Neural cell (in vitro differentiated cells): ENCODE measurements at regions not wholly inside any gene's neighbourhood (a gene's known extent, or its start where the extent isn't known, plus 50 kb on each side); places are given as distances from the start of the nearest gene placed in this dataset.

Source experiments
- H2AFZ ChIP-seq: fragments of 200-600, 300-800 bp; sonication (generic), shearing (Covaris generic); 2 replicates; pipeline ENCODE4 v1.6.0; 2014; ENCODE audit warnings: low read depth, mild to moderate bottlenecking, antibody characterized with exemption, low read length, moderate library complexity
- H3F3A ChIP-seq: fragments of 200-600 bp; shearing (Covaris generic); 2 replicates; pipeline ENCODE4 v1.6.1; 2016; ENCODE audit warnings: mild to moderate bottlenecking, moderate library complexity, mixed read lengths, antibody characterized with exemption, low read length; ENCODE audit not compliant: insufficient read depth, poor library complexity, severe bottlenecking
- H3K27ac ChIP-seq: fragments of 200-600, 300-800 bp; sonication (generic), shearing (Covaris generic); 2 replicates; pipeline ENCODE4 v1.5.1; 2014; ENCODE audit warnings: mild to moderate bottlenecking, low read length, moderate library complexity
- H3K27me3 ChIP-seq: fragments of 300-800, 200-600 bp; sonication (generic), shearing (Covaris generic); 2 replicates; pipeline ENCODE4 v1.6.0; 2014; ENCODE audit warnings: mild to moderate bottlenecking, low read depth, low read length, moderate library complexity; ENCODE audit not compliant: insufficient read depth
- H3K36me3 ChIP-seq: fragments of 300-800, 200-600 bp; sonication (generic), shearing (Covaris generic); 2 replicates; pipeline ENCODE4 v1.5.1; 2014; ENCODE audit warnings: mild to moderate bottlenecking, antibody characterized with exemption, low read length, moderate library complexity; ENCODE audit not compliant: insufficient read depth
- H3K4me2 ChIP-seq: fragments of 300-800, 200-600 bp; sonication (generic), shearing (Covaris generic); 2 replicates; pipeline ENCODE4 v1.6.0; 2014; ENCODE audit warnings: mild to moderate bottlenecking, low read length
- H3K4me3 ChIP-seq: fragments of 300-800, 200-600 bp; sonication (generic), shearing (Covaris generic); 2 replicates; pipeline ENCODE4 v1.5.1; 2014; ENCODE audit warnings: mild to moderate bottlenecking, low read length, moderate library complexity
- H3K79me2 ChIP-seq: fragments of 200-600 bp; shearing (Covaris generic); replicated peaks from 2 replicates; pipeline ENCODE4 v1.6.0; 2014; ENCODE audit warnings: mild to moderate bottlenecking, low read length, moderate library complexity; ENCODE audit not compliant: insufficient read depth
- H3K9ac ChIP-seq: fragments of 300-800, 200-600 bp; sonication (generic), shearing (Covaris generic); 2 replicates; pipeline ENCODE4 v1.6.1; 2016; ENCODE audit warnings: mild to moderate bottlenecking, low read length, mixed read lengths
- H3K9me2 ChIP-seq: fragments of 200-600 bp; shearing (Covaris generic); 2 replicates; pipeline ENCODE4 v1.6.1; 2016; ENCODE audit warnings: mild to moderate bottlenecking, low read length, mixed read lengths; ENCODE audit not compliant: insufficient read depth
- H3K9me3 ChIP-seq: fragments of 200-600, 300-800 bp; sonication (generic), shearing (Covaris generic); 2 replicates; pipeline ENCODE4 v1.6.1; 2016; ENCODE audit warnings: mild to moderate bottlenecking, mixed run types, low read length, moderate library complexity, mixed read lengths
- H4K20me1 ChIP-seq: fragments of 200-600 bp; shearing (Covaris generic); 2 replicates; pipeline ENCODE4 v1.6.1; 2016; ENCODE audit warnings: mild to moderate bottlenecking, mixed run types; ENCODE audit not compliant: insufficient read depth
- EP300 ChIP-seq: fragments of 450-650 bp; conservative IDR thresholded peaks from 2 replicates; pipeline ENCODE4 v1.6.1; 2014; ENCODE audit warnings: antibody characterized with exemption, mild to moderate bottlenecking, moderate library complexity; ENCODE audit not compliant: poor library complexity, severe bottlenecking
- EZH2 ChIP-seq: fragments of 200-600, 300-800 bp; shearing (Covaris generic), sonication (generic); IDR thresholded peaks from 2 replicates; pipeline ENCODE4 v1.6.1; 2014; ENCODE audit warnings: antibody characterized with exemption, low read length, borderline replicate concordance, mild to moderate bottlenecking; ENCODE audit not compliant: insufficient read depth, poor library complexity, severe bottlenecking
- MXI1 ChIP-seq: fragments of 450-650 bp; conservative IDR thresholded peaks from 2 replicates; pipeline ENCODE4 v1.6.1; 2014; ENCODE audit warnings: antibody characterized with exemption, mild to moderate bottlenecking; ENCODE audit not compliant: poor library complexity, severe bottlenecking
- POLR2AphosphoS5 ChIP-seq: IDR thresholded peaks from 2 replicates; pipeline ENCODE4 v1.6.1; 2012
- RAD21 ChIP-seq: fragments of 450-650 bp; conservative IDR thresholded peaks from 2 replicates; pipeline ENCODE4 v1.6.1; 2014; ENCODE audit warnings: antibody characterized with exemption, mild to moderate bottlenecking, moderate library complexity
- SMC3 ChIP-seq: fragments of 450-650 bp; conservative IDR thresholded peaks from 2 replicates; pipeline ENCODE4 v1.6.1; 2014; ENCODE audit warnings: antibody characterized with exemption, mild to moderate bottlenecking, moderate library complexity; ENCODE audit not compliant: poor library complexity
- TAF1 ChIP-seq: IDR thresholded peaks from 2 replicates; pipeline ENCODE4 v1.6.1; 2012; ENCODE audit warnings: low read depth
- TF ChIP-seq, protein P1 (sequence below): fragments of 450-650 bp; IDR thresholded peaks from 2 replicates; pipeline ENCODE4 v1.5.1; 2014; ENCODE audit warnings: antibody characterized with exemption, mild to moderate bottlenecking, moderate library complexity; ENCODE audit not compliant: poor library complexity, severe bottlenecking

DNA sequence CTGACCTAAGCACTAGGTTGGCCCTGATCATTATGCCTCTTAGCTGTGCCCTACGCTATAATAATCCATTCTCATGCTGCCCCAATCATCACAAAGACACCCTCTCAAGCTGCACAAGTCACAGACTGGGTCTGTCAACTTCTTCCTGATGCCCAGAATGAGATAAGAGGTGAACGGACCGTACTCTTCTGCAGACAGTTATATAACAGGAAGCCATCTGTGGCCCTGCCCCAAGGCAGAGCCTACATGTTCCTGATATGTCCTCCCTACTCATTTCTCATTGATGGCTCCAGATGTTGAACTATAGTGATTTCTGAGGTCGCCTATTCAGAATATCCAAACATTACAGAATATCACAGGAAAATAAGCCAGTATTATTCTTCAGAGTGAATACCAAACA, 471.6 kb upstream of the ERCC4 start:
- Histone ChIP-seq H3K27ac (no peak overlapping the region), H3K36me3 (no peaks in the 10 kb centered on the region), H3K4me2 (no peak overlapping the region), H3F3A (no peaks in the 10 kb centered on the region), H2AFZ (no peak overlapping the region), H4K20me1 (no peaks in the 10 kb centered on the region), H3K4me3 (no peak overlapping the region), H3K9me2 (no peaks in the 10 kb centered on the region), H3K9ac (no peak overlapping the region), H3K79me2 (no peaks in the 10 kb centered on the region), H3K9me3 (no peaks in the 10 kb centered on the region), H3K27me3 (no peaks in the 10 kb centered on the region)
- no peak for TF ChIP-seq MXI1
- no peak for TF ChIP-seq EZH2
- no peak for TF ChIP-seq SMC3
- TF ChIP-seq POLR2AphosphoS5 = no peak
- TF ChIP-seq RAD21 = no peak
- TF ChIP-seq TAF1 = no peak
- TF ChIP-seq, protein P1, sequence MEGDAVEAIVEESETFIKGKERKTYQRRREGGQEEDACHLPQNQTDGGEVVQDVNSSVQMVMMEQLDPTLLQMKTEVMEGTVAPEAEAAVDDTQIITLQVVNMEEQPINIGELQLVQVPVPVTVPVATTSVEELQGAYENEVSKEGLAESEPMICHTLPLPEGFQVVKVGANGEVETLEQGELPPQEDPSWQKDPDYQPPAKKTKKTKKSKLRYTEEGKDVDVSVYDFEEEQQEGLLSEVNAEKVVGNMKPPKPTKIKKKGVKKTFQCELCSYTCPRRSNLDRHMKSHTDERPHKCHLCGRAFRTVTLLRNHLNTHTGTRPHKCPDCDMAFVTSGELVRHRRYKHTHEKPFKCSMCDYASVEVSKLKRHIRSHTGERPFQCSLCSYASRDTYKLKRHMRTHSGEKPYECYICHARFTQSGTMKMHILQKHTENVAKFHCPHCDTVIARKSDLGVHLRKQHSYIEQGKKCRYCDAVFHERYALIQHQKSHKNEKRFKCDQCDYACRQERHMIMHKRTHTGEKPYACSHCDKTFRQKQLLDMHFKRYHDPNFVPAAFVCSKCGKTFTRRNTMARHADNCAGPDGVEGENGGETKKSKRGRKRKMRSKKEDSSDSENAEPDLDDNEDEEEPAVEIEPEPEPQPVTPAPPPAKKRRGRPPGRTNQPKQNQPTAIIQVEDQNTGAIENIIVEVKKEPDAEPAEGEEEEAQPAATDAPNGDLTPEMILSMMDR = no peak

DNA sequence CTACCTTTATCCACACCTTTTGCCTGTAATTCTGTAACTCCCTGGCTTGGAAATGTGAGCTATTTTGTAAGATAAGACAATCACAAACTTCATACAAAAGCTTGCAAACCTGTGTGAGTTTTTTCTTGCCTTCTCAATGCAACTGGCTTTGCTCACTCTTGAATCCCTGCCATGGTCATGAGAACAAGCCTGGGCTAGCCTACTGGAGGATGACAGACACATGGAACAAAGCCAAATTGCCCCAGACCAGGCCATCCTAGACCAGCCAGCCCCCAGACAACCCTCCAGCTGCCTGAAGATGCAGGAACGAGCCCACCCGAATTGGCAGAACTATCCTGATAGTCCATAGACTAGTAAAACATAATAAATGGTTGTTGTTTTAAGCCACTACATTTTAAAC, 466.6 kb upstream of the ERCC4 start:
- Histone ChIP-seq H3K4me2 (no peak overlapping the region), H3K79me2 (no peaks in the 10 kb centered on the region), H3F3A (no peaks in the 10 kb centered on the region), H3K27me3 (no peaks in the 10 kb centered on the region), H3K27ac (no peak overlapping the region), H3K9ac (no peak overlapping the region), H3K9me3 (no peaks in the 10 kb centered on the region), H3K36me3 (no peaks in the 10 kb centered on the region), H3K4me3 (no peak overlapping the region), H3K9me2 (no peaks in the 10 kb centered on the region), H4K20me1 (no peaks in the 10 kb centered on the region), H2AFZ (no peak overlapping the region)
- TF ChIP-seq MXI1 = no peak
- TF ChIP-seq SMC3 = no peak
- no peak for TF ChIP-seq EZH2

DNA sequence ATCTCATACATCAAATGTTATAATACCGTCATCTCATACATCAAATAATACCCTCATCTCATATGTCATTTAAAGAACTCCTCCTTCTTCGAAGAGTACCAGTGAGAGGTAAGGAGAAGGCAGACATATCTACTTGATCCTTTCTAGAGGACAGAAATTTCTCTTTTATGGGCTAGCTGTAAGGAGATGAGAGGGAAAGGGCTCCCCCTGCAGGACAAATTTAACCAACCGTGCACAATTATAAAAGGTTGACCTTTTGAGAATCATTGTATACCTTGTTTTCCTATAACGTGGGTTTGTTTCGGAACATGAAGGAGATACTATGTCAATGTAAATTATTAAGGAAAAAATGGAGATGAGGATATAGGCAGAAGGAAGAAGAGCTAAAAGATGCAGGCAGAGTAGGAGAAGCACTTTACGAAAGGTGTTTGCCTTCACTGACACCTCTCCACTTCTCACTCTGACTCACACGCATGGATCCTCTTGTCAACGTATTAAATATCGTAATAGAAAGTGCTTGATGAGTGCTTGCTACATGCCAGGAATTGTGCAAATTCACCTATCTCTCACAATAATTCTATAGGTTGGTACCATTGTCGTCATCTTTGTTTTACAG, 465.9 kb upstream of the ERCC4 start:
- Histone ChIP-seq H3F3A (no peaks in the 10 kb centered on the region), H3K4me2 (no peak overlapping the region), H3K9me3 (no peaks in the 10 kb centered on the region), H3K27ac (no peak overlapping the region), H3K9ac (no peak overlapping the region), H3K79me2 (no peaks in the 10 kb centered on the region), H2AFZ (no peak overlapping the region), H3K9me2 (no peaks in the 10 kb centered on the region), H4K20me1 (no peaks in the 10 kb centered on the region), H3K4me3 (no peak overlapping the region), H3K36me3 (no peaks in the 10 kb centered on the region), H3K27me3 (no peaks in the 10 kb centered on the region)
- no peak for TF ChIP-seq EP300
- TF ChIP-seq, protein P1 = peak; percentile 60
- TF ChIP-seq EZH2 = no peak
- TF ChIP-seq SMC3 = peak; percentile 54
- peak; percentile 60 for TF ChIP-seq RAD21
- no peak for TF ChIP-seq TAF1
